Spleen (tissue), 7 donors: ENCODE measurements at regions not wholly inside any gene's neighbourhood (a gene's known extent, or its start where the extent isn't known, plus 50 kb on each side); places are given as distances from the start of the nearest gene placed in this dataset.

Experiments
- CTCF ChIP-seq, 11 experiments: fragments of 200-600 bp in 7 of 11; fragments of 450-650 bp in 4 of 11; sonication (generic) in 4 of 11; IDR thresholded peaks in 8 of 11; conservative IDR thresholded peaks in 3 of 11; 1 replicate in 7 of 11; 2 replicates in 4 of 11; pipeline versions ENCODE4 v1.4.0 to v1.8.0; 2016 to 2021; ENCODE audit warnings: antibody characterized with exemption in 11 of 11, inconsistent platforms in 4 of 11, mild to moderate bottlenecking in 1 of 11
- POLR2AphosphoS5 ChIP-seq, 3 donors: sonication (generic); formaldehyde crosslinking; IDR thresholded peaks; one replicate each; pipeline ENCODE4 v1.5.1; 2017; ENCODE audit warnings: antibody characterized with exemption in 3 of 3
- donor health status: DM: no; HTN: no; CAD: no; lungs with moderate emphysema.
- donor health status: DM: no; HTN: no; CAD: no.
- donor health status: DM: no; HTN: no; CAD: no.

- TF ChIP-seq CTCF (IDR thresholded peaks at IDR 0.05 in 8 of 11, conservative IDR thresholded peaks at IDR 0.05 in 3 of 11) (no peak), POLR2AphosphoS5 (IDR thresholded peaks at IDR 0.05) (no peak)
Measured at GRCh38 chr21:15421947-15422346, 307.8 kb upstream of the USP25 start.
